Gastrocnemius medialis (tissue), 4 donors: ENCODE measurements at regions not wholly inside any gene's neighbourhood (a gene's known extent, or its start where the extent isn't known, plus 50 kb on each side); places are given as distances from the start of the nearest gene placed in this dataset.

Experiments
- POLR2A ChIP-seq, 2 donors: fragments of 450-650 bp; IDR thresholded peaks; one replicate each; pipeline ENCODE4 v1.6.1; 2017; ENCODE audit warnings: antibody characterized with exemption in 2 of 2, mild to moderate bottlenecking in 2 of 2, moderate library complexity in 2 of 2
- TF ChIP-seq, protein P1 (sequence below), 5 experiments: fragments of 450-650 bp in 3 of 5; fragments of 200-600 bp in 2 of 5; sonication (generic) in 2 of 5; IDR thresholded peaks in 4 of 5; conservative IDR thresholded peaks in 1 of 5; 1 replicate in 4 of 5; 2 replicates in 1 of 5; pipeline ENCODE4 v1.5.1; 2016 to 2019; ENCODE audit warnings: antibody characterized with exemption in 5 of 5, mild to moderate bottlenecking in 3 of 5, moderate library complexity in 3 of 5

- TF ChIP-seq POLR2A (IDR thresholded peaks at IDR 0.05), result no peak
- TF ChIP-seq, protein P1, sequence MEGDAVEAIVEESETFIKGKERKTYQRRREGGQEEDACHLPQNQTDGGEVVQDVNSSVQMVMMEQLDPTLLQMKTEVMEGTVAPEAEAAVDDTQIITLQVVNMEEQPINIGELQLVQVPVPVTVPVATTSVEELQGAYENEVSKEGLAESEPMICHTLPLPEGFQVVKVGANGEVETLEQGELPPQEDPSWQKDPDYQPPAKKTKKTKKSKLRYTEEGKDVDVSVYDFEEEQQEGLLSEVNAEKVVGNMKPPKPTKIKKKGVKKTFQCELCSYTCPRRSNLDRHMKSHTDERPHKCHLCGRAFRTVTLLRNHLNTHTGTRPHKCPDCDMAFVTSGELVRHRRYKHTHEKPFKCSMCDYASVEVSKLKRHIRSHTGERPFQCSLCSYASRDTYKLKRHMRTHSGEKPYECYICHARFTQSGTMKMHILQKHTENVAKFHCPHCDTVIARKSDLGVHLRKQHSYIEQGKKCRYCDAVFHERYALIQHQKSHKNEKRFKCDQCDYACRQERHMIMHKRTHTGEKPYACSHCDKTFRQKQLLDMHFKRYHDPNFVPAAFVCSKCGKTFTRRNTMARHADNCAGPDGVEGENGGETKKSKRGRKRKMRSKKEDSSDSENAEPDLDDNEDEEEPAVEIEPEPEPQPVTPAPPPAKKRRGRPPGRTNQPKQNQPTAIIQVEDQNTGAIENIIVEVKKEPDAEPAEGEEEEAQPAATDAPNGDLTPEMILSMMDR (IDR thresholded peaks at IDR 0.05 in 4 of 5, conservative IDR thresholded peaks at IDR 0.05 in 1 of 5), result no peak
Measured at GRCh38 chr18:55142410-55142809, 183.1 kb upstream of the CCDC68 start.
